NOMO-1 (cell line): ENCODE measurements at regions not wholly inside any gene's neighbourhood (a gene's known extent, or its start where the extent isn't known, plus 50 kb on each side); places are given as distances from the start of the nearest gene placed in this dataset.
"Not testable (repeated sequence)": the region's sequence is repeated elsewhere in the genome, so short reads cannot be mapped to it uniquely, and the experiment has no call there.

Experiments
- DNase-seq, 2 experiments: peaks; one replicate each; lab custom pipeline; 2025; ENCODE audit not compliant: unreplicated experiment in 2 of 2; lab: John Stamatoyannopoulos, UW

DNA sequence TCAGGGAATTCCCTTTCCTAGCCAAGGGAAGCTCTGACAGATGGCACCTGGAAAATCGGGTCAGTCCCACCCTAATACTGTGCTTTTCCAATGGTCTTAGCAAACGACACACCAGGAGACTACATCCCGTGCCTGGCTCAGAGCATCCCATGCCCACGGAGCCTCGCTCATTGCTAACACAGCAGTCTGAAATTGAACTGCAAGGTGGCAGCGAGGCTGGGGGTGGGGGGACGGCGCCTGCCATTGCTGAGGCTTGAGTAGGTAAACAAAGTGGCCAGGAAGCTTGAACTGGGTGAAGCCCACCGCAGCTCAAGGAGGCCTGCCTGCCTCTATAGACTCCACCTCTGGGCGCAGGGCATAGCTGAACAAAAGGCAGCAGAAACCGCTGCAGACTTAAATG is 279.5 kb upstream of the LUZP2 start:
- not testable (repeated sequence) for DNase-seq

DNA sequence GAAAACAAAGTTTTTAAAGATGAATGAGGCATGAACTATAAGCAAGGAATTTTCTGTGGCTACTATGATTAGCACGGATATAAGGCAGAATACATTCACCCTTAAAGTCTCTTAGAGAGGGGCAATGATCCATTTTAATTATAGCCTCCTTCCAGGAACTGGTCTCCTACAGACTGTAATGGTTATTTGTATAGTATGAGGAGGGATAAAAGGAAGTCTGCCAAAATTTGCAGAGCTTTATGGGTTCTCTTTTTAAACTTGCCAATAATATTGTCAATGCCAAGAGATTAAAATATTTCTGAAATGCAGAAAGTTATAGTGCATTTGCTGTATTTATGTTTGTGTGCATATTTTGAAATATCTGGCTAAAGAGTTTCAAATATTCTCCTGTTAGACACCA is 271.4 kb upstream of the LUZP2 start:
- DNase-seq: no peak

DNA sequence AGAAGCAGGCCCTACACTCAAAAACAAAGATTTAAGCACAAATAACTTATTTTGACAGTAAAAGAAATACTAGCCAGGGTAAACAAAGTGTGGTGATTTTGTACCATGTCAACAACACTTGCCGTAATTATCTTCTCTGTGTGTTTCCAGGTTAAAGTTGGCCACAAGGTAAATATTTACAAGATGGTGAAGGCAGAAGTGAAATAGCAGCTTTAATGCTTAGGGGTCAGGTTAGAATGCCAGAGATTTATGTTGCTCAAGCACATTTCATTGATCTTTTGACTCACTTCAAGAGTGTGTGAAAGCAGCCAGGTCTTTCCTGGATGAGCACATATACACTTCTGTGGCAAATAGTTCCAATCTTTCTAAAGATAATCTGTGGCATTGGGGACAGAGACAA is 270.2 kb upstream of the LUZP2 start:
- DNase-seq: no peak

DNA sequence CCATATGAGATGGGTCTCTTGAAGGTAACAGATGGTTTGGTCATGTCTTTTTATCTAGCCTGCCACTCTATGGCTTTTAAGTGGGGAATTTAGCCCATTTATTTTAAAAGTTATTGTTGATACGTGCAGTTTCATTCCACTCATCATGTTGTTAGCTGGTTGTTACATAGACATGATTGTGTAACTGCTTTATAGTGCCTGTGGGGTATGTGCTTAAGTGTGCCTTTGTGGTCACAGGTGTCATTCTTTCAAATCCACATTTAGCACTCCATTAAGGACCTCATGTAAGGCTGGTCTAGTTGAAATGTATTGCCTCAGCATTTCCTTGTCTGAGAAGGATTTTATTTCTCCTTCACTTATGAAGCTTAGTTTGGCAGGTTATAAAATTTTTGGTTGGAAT is 263.8 kb upstream of the LUZP2 start:
- DNase-seq: no peak

DNA sequence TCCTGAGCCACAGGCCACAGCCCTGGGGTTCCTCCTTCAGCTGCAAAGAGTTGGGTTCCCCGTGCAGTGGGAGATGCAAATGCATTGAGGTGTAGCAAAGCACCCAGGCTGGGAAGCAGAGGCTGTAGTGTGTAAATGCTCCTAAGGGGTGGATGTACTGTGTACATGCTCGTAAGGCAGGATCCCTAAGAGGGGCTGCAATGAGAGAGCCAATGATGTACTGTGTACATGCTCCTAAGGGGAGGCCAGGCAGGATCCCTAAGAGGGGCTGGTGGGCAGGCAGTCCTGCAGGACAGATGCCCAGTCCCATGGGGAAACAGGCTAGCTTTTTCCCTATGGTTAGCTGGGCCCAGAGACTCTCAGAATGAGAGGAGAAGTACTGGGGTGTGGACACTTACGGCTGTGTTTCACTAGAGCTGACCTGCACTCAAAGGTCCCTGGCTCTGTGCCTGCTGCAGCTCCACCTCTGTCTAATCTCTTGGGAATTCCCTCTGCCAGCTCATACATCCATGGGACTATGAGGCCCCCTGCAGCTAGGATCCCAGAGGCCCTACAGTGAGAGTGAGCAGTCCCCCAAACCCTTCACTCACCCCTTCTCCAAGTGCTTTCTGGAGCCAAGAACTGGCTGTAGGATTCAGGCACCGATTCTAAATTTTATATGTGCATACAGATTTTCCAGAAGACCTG is 261.9 kb upstream of the LUZP2 start:
- DNase-seq: no peak

DNA sequence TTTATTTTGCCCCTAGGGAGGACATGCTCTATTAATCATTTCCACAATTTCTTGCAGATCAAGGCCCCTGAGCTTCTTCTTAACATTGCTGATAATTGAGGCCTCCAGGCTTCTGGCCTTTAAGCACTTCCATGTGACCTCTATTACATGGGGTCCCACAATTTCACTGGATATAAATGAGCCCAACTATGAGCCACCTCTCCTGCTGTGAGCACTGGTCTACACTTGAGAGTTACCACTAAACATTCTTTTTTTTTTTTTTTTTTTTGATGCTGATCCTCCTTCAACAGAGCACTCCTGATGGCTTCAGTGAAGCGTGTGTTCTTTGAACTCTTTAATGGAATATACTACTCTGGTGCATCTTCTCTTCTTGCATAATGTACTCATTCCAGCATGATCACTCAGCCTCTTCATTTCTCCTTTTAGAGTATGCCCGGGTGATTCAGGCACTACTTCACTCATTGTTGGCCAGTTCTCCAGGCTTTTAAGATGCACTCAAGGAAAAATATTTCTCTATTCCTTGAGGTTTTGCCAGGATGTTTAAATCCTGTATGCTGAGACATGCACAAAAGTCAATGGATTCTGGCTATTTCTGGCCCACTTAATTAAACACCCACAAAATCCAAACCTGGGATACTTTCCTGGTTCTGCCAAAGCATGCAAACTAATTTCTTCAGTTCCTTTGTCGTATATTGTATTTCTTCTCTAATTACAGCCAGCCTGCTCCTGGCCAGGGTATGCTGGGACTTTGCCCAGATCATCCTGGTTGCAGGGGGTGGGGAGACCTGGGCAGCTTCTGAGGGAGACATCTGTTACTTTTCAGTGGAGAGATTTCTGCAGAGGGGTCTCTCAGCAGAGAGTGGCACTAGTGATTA is 257.8 kb upstream of the LUZP2 start:
- no peak for DNase-seq

DNA sequence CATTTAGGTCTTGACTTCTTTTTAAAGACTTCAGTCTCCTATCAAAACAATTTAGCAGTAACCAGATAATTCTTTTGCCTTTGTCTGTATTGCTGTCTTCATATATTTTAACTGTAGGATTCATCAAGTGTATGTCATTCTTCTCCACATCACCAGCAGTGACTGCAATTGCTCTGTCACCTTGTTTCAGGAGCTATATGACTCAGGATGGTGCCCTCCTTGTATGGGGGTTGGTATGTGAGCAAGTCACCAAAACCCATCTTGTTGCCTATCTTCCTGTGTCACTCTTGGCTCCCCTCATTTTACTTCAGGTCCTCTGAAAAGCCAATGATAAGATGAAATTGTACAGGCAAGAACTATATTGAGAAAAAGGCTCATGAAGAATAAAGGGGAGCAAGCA is 256.9 kb upstream of the LUZP2 start:
- no peak for DNase-seq

DNA sequence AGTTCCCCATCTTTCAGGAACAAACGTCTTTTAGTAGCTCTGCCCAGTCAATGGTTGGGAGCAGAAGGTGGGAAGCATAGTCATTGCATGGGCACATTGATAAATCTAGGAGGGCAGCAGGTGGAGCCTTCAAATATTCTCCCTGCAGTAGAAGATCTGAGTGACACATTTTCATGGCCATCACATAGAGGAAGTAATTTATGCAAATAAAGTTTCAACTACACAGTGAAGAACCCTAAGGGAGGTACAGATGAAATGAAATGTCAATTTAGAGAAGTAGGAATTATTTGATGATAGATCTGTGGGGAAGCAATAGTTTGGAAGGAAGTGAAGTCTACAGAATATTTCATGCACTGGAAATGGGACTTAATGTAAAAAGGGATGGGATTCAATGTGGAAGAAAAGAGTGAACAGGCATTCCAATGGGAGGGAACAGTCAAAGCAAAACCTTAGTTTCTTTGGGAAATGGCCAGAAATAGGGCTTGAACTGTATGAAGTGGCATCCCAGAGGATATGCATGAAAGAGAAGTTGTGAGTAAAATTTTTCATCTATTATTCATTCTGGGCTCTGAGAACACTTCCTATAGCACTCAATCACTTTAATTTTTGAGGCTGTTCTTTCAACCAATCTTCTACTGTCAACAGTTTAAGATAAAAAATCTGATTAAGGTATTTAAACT is 256.2 kb upstream of the LUZP2 start:
- no peak for DNase-seq

DNA sequence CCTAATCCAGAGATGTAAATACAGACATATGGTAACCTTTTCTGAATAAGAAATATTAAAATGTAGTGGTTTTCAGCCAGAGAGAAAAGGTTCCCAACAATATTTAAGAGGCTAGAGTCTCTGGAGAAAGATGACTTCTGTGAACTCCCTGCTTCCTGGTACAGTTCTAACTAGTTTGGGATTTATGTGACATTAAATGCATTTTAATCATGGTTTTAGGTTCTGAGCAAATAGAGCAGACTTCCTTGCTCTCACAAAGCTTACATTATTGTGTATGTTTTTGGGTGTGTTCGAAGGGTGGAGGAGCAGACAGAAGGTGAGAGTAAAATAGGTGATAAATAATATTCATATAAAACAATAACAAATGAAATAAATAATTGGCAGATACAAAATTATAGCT is 250.1 kb upstream of the LUZP2 start:
- DNase-seq: no peak

DNA sequence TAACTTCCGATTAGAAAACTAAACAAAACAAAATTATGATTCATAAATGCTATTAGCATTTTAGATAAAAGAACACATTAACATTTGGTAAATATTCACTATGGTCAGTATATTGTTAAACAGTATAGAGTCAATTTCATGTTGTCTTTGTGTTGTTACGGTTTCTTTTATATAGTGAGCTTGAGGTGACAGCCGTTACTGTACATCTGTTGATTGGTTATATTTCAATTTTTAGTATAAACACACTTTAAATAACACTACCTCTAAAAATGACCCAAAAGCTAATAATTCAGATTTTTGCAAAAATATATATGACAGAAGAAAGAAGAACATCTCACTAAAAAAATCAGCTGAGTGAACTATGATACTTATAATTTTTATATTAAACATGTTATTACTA is 249.0 kb upstream of the LUZP2 start:
- no peak for DNase-seq

DNA sequence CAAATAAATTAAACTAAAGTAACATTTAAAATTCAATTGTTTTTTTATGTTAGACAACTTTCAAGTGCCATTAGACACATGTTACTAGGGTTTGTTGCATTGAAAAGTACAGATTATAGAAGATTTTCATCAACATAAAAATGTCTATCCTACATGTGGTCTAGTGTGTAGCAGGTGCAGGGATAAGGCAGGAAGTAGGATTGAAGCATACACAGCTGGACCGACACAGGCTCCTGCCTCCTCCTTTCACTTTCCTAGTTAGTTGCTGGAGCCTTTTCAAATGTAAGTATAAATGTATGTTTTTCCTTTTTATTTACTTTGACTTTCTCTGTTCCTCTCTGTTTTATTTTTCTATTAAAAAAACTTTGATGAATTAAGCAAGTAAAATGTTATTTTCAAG is 246.9 kb upstream of the LUZP2 start:
- DNase-seq: no peak

DNA sequence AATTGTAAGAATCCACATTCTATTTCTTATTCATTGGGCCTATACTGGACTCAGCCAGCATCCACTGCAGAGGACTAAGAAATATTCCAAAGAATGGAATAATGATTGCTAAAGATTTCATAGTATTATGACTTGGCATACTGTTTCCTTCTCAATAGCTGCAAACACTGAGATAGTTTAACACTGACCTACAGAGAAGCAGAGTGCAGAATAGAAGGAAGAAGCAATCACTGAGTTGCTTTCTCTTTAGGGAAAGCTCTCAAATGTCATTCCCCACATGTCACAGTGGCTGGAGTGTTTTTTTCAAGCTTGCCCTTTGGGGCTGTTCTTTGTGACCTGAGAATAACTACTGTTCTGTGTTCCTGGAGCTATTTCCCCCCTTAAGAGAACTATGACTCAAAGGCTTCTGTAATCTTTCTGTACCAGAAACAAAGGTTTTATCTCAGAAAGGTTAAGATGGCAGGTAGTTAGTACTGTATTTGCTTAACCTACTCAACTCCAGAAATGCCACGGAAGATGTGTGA is 243.6 kb upstream of the LUZP2 start:
- no peak for DNase-seq

DNA sequence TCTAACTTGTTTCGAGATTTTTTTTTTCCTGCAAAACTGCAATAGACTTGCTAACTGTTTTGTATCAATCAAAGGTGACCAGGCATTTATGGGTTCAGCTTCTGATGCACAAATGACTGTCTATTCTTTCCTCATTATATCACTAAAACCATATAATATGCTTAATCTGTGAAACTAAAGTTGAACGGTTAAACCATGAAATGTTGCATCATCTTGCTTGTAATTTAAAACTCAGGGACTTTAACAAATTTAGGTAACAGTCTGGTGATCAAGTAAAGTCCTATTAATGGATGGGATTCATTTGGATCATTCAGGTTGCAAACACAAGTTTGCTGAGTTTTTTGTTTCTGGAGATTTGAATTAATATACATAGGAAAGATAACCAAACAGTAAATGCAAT is 232.0 kb upstream of the LUZP2 start:
- DNase-seq: no peak

DNA sequence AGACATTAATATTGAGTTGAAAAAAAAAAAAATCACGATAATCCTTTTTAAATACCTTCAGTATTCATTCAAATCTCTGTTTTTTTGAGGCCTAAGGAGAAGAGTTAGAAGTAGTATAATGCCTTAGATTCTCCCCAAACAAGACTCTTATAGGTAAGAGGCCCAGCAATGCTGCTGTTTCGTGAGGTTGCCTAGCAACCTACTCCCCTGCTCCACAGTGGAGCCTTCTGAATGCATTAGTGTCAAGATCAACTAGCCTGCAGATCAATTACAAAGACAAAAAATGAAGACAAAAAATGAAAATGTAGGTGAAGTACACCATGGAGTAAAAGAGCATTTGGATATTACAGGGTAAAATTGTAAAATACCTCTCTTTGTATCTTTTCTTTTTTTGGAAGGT is 229.8 kb upstream of the LUZP2 start:
- no peak for DNase-seq

DNA sequence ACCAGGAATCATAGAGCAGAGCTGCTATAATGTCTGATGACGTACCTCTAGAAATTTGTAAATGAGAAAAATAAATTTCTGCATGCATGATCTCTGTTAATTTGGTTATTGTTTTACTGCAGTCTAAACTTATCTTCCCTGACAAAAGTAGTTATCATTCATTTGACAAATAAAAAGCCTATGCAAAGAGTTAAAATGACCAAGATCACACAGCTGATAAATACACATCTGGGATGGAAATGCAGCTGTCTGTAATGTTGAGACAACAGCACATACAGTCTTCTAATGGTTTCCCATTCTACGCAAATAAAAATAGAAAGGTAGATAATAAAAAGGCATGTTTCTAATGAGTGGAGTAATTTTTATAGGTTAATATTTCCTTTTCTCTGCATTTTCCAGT is 225.1 kb upstream of the LUZP2 start:
- DNase-seq: no peak

DNA sequence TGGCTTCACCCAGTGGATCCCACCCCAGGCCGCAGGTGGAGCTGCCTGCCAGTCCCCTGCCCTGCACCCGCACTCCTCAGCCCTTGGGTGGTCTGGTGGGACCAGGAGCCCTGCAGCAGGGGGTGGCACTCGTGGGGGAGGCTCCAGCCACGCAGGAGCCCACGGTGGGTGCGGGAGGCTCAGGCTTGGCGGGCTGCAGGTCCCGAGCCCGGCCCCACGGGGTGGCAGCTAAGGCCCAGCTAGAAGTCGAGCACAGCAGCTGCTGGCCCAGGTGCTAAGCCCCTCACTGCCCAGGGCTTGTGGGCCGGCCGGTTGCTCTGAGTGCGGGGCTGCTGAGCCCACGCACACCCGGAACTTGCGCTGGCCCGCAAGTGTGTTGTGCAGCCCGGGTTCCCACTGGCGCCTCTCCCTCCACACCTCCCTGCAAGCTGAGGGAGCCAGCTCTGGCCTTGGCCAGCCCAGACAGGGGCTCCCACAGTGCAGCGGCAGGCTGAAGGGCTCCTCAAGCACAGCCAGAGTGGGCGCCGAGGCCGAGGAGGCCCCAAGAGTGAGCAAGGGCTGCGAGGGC is 222.6 kb upstream of the LUZP2 start:
- not testable (repeated sequence) for DNase-seq

DNA sequence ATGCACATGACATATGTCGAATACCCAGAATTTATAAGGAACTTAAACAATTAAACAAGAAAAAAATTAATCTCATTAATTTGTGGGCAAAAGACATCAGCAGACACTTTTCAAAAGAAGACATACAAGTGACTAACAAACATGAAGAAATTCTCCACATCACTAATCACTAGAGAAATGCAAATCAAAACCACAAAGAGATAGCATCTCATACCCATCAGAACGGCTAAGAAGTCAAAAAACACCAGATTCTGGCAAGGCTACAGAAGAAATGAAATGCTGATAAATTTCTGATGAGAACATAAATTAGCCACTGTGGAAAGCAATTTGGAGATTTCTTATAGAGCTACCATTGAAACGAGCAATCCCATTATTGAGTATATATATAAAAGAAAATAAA is 210.6 kb upstream of the LUZP2 start:
- DNase-seq: no peak

DNA sequence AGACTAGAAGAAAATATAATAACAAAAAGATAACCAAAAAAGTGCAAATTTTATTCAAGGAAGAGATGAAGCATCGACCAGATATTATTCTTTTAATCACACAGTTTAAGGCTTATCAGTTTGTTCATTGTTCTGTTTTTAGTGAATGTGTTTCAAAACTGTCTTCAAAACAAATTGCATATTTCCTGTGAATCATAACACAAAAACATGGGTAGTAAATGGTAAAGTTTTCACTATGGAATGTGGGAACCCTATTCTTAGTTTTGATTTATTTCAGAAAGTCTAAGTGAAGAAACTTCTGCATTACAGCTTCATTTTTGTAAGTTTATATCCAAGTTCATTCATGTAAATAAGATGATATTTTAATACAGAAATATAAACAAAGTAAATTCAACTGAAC is 207.6 kb upstream of the LUZP2 start:
- DNase-seq: no peak

DNA sequence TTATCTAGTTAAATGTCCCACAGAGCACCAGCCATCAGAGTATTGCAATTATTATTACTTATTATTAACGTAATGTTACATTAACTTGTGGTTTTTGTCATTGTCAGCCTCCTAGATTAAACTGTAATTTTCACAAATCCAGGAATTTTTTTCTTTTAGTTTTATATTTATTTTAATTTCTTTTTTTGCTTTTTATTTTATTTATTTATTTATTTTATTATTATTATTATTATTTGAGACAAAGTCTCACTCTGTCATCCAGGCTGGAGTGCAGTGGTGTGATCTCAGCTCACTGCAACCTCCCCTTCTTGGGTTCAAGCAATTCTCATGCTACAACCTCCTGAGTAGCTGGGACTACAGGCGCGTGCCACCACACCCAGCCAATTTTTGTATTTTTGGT is 202.9 kb upstream of the LUZP2 start:
- DNase-seq: no peak

DNA sequence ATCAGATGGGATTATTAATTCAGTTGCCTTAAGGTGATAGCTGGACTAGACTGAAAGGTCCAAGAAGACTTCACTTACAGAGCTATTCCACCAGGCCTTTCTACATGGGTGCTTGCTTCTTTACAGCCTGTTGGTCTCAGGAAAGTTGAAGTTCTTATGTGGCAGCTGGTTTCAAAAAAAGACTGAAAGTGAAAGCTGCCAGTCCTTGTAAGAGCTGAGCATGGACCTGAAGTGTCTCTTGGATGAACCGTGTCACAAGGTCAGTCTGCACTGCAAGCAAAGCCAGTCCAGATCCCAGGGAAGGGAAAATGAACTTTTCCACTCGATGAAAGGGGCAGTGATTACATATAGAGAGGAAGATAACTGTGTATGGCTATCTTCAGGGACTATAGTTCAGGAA is 201.5 kb upstream of the LUZP2 start:
- no peak for DNase-seq

DNA sequence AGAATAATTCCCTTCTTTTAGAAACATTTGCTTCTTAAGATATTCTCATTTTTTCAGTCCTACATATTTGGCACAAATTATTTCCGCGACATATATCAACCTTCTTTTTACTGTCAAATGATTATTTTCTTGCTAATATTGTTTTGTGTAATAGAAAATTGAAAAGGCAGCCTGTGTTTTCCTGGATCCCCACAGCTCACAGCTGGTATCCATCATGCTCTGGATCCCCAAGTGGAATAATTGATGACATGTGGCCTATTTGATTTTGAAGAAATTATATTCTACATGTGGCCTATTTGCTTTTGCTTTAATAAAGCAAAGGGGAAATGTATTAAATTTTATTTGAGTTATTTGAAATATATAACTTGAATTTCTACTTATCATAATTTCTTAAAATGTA is 199.4 kb upstream of the LUZP2 start:
- no peak for DNase-seq
